Liver (tissue), 7 donors: ENCODE measurements at regions not wholly inside any gene's neighbourhood (a gene's known extent, or its start where the extent isn't known, plus 50 kb on each side); places are given as distances from the start of the nearest gene placed in this dataset.

Source experiments
- DNase-seq: peaks from one replicate; pipeline ENCODE4 v3.0.0-alpha.2; 2017; ENCODE audit warnings: low spot score
- H3K27ac ChIP-seq, 2 donors: one replicate each; pipeline ENCODE4 v1.7.0; 2013; ENCODE audit warnings: inconsistent platforms in 2 of 2, low read length in 2 of 2, control low read depth in 1 of 2, low read depth in 1 of 2, mild to moderate bottlenecking in 1 of 2
- H3K27me3 ChIP-seq, 4 donors: one replicate each; pipeline versions ENCODE4 v1.6.1 to v1.7.0; 2013; ENCODE audit warnings: low read length in 3 of 4, inconsistent platforms in 1 of 4, mild to moderate bottlenecking in 1 of 4, moderate library complexity in 1 of 4; ENCODE audit not compliant: control insufficient read depth in 4 of 4, insufficient read depth in 4 of 4
- H3K36me3 ChIP-seq, 4 donors: one replicate each; pipeline versions ENCODE4 v1.6.1 to v1.7.0; 2013; ENCODE audit warnings: low read length in 3 of 4, mild to moderate bottlenecking in 3 of 4, low read depth in 1 of 4, moderate library complexity in 1 of 4; ENCODE audit not compliant: control insufficient read depth in 4 of 4, insufficient read depth in 3 of 4
- H3K4me1 ChIP-seq, 4 donors: one replicate each; pipeline versions ENCODE4 v1.6.1 to v1.7.0; 2013; ENCODE audit warnings: low read length in 3 of 4, mild to moderate bottlenecking in 3 of 4, moderate library complexity in 1 of 4; ENCODE audit not compliant: control insufficient read depth in 4 of 4, insufficient read depth in 4 of 4
- H3K4me3 ChIP-seq, 3 donors: one replicate each; pipeline versions ENCODE4 v1.6.1 to v1.7.0; 2013; ENCODE audit warnings: low read length in 3 of 3, control low read depth in 1 of 3, low read depth in 1 of 3, mild to moderate bottlenecking in 1 of 3
- H3K9ac ChIP-seq, 2 donors: one replicate each; pipeline ENCODE4 v1.7.0; 2013; ENCODE audit warnings: low read length in 2 of 2, mild to moderate bottlenecking in 2 of 2, moderate library complexity in 2 of 2, control low read depth in 1 of 2, low read depth in 1 of 2
- H3K9me3 ChIP-seq, 4 donors: one replicate each; pipeline versions ENCODE4 v1.6.1 to v1.7.0; 2013; ENCODE audit warnings: low read length in 3 of 4; ENCODE audit not compliant: control insufficient read depth in 4 of 4
- EGR1 ChIP-seq, 2 donors: IDR thresholded peaks; 2 replicates each; pipeline ENCODE4 v1.6.1; 2016 to 2018; ENCODE audit warnings: antibody characterized with exemption in 2 of 2, low read depth in 2 of 2
- FOXA2 ChIP-seq: IDR thresholded peaks from 2 replicates; pipeline ENCODE4 v1.6.1; 2016; ENCODE audit warnings: antibody characterized with exemption
- GABPA ChIP-seq, 2 donors: IDR thresholded peaks in 1 of 2; conservative IDR thresholded peaks in 1 of 2; 2 replicates each; pipeline ENCODE4 v1.6.1; 2016; ENCODE audit warnings: antibody characterized with exemption in 2 of 2, mild to moderate bottlenecking in 1 of 2, moderate library complexity in 1 of 2
- HNF4G ChIP-seq: IDR thresholded peaks from 2 replicates; pipeline ENCODE4 v1.6.1; 2016; ENCODE audit warnings: antibody characterized with exemption
- JUND ChIP-seq, 2 donors: IDR thresholded peaks; 2 replicates each; pipeline ENCODE4 v1.6.1; 2016; ENCODE audit warnings: antibody characterized with exemption in 2 of 2
- NR2F2 ChIP-seq: IDR thresholded peaks from 2 replicates; pipeline ENCODE4 v1.6.1; 2016; ENCODE audit warnings: antibody characterized with exemption
- RAD21 ChIP-seq, 2 donors: IDR thresholded peaks; 2 replicates each; pipeline ENCODE4 v1.6.1; 2016; ENCODE audit warnings: antibody characterized with exemption in 2 of 2, mild to moderate bottlenecking in 2 of 2
- RXRA ChIP-seq, 2 donors: IDR thresholded peaks; 2 replicates each; pipeline ENCODE4 v1.6.1; 2017 to 2018; ENCODE audit warnings: antibody characterized with exemption in 2 of 2, mild to moderate bottlenecking in 1 of 2
- SP1 ChIP-seq: IDR thresholded peaks from 2 replicates; pipeline ENCODE4 v1.6.1; 2018; ENCODE audit warnings: antibody characterized with exemption, mild to moderate bottlenecking
- TAF1 ChIP-seq: conservative IDR thresholded peaks from 2 replicates; pipeline ENCODE4 v1.6.1; 2016; ENCODE audit warnings: antibody characterized with exemption, mild to moderate bottlenecking
- YY1 ChIP-seq: IDR thresholded peaks from 2 replicates; pipeline ENCODE4 v1.6.1; 2016; ENCODE audit warnings: antibody characterized with exemption, mild to moderate bottlenecking
- TF ChIP-seq, protein P1 (sequence below): fragments of 150-350 bp; IDR thresholded peaks from 2 replicates; pipeline ENCODE4 v1.5.1; 2017; ENCODE audit warnings: improper control_type of control experiment, low read depth, low read length; ENCODE audit not compliant: missing input control
- TF ChIP-seq, protein P2 (sequence below): IDR thresholded peaks from 2 replicates; pipeline ENCODE4 v1.6.1; 2016; ENCODE audit warnings: antibody characterized with exemption
- TF ChIP-seq, protein P3 (sequence below): IDR thresholded peaks from 2 replicates; pipeline ENCODE4 v1.6.1; 2016; ENCODE audit warnings: antibody characterized with exemption
- TF ChIP-seq, protein P4 (sequence below): IDR thresholded peaks from 2 replicates; pipeline ENCODE4 v1.6.1; 2016; ENCODE audit warnings: antibody characterized with exemption
- TF ChIP-seq, protein P5 (sequence below): IDR thresholded peaks from 2 replicates; pipeline ENCODE4 v1.6.1; 2016; ENCODE audit warnings: antibody characterized with exemption, mild to moderate bottlenecking
- donor health status: healthy.
- donor health status: healthy.
- donor health status: healthy.
- donor health status: healthy.

DNA sequence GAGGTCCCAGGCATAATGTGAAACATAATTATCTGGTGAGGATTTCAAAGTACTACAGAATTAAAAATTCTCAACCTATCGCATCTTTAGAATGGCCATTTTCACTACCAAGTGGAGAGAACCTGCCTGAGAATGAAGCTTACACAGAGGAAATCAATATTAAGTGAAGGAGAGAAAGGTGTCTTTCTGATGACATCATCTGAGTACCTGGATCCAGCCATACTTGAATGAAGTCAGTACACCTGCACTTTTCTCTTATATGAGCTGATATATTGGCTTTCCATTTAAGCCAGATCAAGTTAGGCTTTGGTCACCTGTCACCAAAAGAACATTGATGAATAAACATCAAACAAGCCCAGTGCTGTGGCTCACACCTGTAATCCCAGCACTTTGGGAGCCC lies 118.9 kb upstream of the MED14 start (continued):
- TF ChIP-seq, protein P1, sequence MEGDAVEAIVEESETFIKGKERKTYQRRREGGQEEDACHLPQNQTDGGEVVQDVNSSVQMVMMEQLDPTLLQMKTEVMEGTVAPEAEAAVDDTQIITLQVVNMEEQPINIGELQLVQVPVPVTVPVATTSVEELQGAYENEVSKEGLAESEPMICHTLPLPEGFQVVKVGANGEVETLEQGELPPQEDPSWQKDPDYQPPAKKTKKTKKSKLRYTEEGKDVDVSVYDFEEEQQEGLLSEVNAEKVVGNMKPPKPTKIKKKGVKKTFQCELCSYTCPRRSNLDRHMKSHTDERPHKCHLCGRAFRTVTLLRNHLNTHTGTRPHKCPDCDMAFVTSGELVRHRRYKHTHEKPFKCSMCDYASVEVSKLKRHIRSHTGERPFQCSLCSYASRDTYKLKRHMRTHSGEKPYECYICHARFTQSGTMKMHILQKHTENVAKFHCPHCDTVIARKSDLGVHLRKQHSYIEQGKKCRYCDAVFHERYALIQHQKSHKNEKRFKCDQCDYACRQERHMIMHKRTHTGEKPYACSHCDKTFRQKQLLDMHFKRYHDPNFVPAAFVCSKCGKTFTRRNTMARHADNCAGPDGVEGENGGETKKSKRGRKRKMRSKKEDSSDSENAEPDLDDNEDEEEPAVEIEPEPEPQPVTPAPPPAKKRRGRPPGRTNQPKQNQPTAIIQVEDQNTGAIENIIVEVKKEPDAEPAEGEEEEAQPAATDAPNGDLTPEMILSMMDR = no peak
- TF ChIP-seq HNF4G (no peak), FOXA2 (no peak)

DNA sequence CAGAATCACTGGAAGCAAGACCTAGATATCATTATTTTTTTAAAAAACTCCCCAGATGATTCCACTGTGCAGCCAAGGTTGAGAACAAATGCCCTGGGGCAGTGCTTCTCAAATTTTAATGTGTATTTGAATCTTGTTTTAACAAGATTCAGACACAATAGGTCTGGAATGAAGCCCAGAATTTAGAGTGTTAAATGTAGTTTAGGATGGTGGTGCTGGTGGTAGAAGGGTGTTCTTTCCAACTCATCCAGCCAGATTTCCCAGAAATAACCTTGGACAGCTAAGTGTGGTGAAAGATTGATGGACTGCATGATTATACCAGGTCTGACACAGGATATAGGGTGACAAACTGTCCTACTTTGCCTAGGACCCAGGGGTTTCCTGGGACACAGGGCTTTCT lies 120.1 kb upstream of the MED14 start:
- peaks cover 0 to under 1% (median 0%) of the 10 kb centered on the region in 4 donors for H3K9me3 ChIP-seq
- no peaks in the 10 kb centered on the region for H3K4me1 ChIP-seq
- DNase-seq = no peak
- no peak overlapping the region for H3K9ac ChIP-seq
- no peak overlapping the region for H3K4me3 ChIP-seq
- TF ChIP-seq SP1 (no peak), JUND (IDR thresholded peaks at IDR 0.05) (no peak), FOXA2 (no peak), GABPA (IDR thresholded peaks at IDR 0.05 in 1 of 2, conservative IDR thresholded peaks at IDR 0.05 in 1 of 2) (no peak), RAD21 (IDR thresholded peaks at IDR 0.05) (no peak), RXRA (IDR thresholded peaks at IDR 0.05) (no peak), TAF1 (no peak), EGR1 (IDR thresholded peaks at IDR 0.05; ENCODE audit: low read depth in 2 of 2) (no peak), HNF4G (no peak), NR2F2 (no peak), YY1 (no peak)
- TF ChIP-seq, protein P1 = no peak
- TF ChIP-seq, protein P2, sequence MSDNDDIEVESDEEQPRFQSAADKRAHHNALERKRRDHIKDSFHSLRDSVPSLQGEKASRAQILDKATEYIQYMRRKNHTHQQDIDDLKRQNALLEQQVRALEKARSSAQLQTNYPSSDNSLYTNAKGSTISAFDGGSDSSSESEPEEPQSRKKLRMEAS = no peak
- TF ChIP-seq, protein P3, sequence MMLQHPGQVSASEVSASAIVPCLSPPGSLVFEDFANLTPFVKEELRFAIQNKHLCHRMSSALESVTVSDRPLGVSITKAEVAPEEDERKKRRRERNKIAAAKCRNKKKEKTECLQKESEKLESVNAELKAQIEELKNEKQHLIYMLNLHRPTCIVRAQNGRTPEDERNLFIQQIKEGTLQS = no peak
- TF ChIP-seq, protein P4, sequence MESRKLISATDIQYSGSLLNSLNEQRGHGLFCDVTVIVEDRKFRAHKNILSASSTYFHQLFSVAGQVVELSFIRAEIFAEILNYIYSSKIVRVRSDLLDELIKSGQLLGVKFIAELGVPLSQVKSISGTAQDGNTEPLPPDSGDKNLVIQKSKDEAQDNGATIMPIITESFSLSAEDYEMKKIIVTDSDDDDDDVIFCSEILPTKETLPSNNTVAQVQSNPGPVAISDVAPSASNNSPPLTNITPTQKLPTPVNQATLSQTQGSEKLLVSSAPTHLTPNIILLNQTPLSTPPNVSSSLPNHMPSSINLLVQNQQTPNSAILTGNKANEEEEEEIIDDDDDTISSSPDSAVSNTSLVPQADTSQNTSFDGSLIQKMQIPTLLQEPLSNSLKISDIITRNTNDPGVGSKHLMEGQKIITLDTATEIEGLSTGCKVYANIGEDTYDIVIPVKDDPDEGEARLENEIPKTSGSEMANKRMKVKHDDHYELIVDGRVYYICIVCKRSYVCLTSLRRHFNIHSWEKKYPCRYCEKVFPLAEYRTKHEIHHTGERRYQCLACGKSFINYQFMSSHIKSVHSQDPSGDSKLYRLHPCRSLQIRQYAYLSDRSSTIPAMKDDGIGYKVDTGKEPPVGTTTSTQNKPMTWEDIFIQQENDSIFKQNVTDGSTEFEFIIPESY = no peak
- TF ChIP-seq, protein P5, sequence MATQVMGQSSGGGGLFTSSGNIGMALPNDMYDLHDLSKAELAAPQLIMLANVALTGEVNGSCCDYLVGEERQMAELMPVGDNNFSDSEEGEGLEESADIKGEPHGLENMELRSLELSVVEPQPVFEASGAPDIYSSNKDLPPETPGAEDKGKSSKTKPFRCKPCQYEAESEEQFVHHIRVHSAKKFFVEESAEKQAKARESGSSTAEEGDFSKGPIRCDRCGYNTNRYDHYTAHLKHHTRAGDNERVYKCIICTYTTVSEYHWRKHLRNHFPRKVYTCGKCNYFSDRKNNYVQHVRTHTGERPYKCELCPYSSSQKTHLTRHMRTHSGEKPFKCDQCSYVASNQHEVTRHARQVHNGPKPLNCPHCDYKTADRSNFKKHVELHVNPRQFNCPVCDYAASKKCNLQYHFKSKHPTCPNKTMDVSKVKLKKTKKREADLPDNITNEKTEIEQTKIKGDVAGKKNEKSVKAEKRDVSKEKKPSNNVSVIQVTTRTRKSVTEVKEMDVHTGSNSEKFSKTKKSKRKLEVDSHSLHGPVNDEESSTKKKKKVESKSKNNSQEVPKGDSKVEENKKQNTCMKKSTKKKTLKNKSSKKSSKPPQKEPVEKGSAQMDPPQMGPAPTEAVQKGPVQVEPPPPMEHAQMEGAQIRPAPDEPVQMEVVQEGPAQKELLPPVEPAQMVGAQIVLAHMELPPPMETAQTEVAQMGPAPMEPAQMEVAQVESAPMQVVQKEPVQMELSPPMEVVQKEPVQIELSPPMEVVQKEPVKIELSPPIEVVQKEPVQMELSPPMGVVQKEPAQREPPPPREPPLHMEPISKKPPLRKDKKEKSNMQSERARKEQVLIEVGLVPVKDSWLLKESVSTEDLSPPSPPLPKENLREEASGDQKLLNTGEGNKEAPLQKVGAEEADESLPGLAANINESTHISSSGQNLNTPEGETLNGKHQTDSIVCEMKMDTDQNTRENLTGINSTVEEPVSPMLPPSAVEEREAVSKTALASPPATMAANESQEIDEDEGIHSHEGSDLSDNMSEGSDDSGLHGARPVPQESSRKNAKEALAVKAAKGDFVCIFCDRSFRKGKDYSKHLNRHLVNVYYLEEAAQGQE = no peak
- no peaks in the 10 kb centered on the region for H3K36me3 ChIP-seq
- H3K27ac ChIP-seq = no peak overlapping the region
- H3K27me3 ChIP-seq = no peaks in the 10 kb centered on the region
